ENCODE measurements at regions not wholly inside any gene's neighbourhood (a gene's known extent, or its start where the extent isn't known, plus 50 kb on each side); places are given as distances from the start of the nearest gene placed in this dataset.

- WGBS, 2 donors: 84 to 87% methylated on average over 2 of the region's 2 CpGs
- no peak for DNase-seq (ENCODE audit: low spot score in 2 of 2)
- intact Hi-C loops (cut with DNase I; ENCODE audit: low total_unique reads): no loop called here
These were observed 782.5 kb upstream of the HS6ST1 start for GRCh38 chr2:129101186-129101585.

GRCh38 chr2:129103936-129104878 is 785.5 kb upstream of the HS6ST1 start:
- no peak for TF ChIP-seq CTCF (IDR thresholded peaks at IDR 0.05)
- TF ChIP-seq POLR2A (IDR thresholded peaks at IDR 0.05): no peak
- intact Hi-C loops (cut with DNase I; ENCODE audit: low total_unique reads): no loop called here
- no peak for DNase-seq (ENCODE audit: low spot score in 2 of 2)
- no peak overlapping the region for H3K4me3 ChIP-seq (ENCODE audit: low read depth, poor library complexity, severe bottlenecking)
- WGBS, 2 donors: 80 to 82% methylated on average over 13 of the region's 13 CpGs

More at GRCh38 chr2:129101186-129101585, 782.5 kb upstream of the HS6ST1 start:
- no peak overlapping the region for H3K4me3 ChIP-seq (ENCODE audit: low read depth, poor library complexity, severe bottlenecking)
- TF ChIP-seq POLR2A (IDR thresholded peaks at IDR 0.05) (no peak), CTCF (IDR thresholded peaks at IDR 0.05) (no peak)

GRCh38 chr2:129112181-129112580 is 793.5 kb upstream of the HS6ST1 start:
- WGBS, 2 donors: 81 to 82% methylated on average over 6 of the region's 6 CpGs
- H3K4me3 ChIP-seq (ENCODE audit: low read depth, poor library complexity, severe bottlenecking): no peak overlapping the region
- intact Hi-C loops (cut with DNase I; ENCODE audit: low total_unique reads): no loop called here
- no peak for DNase-seq (ENCODE audit: low spot score in 2 of 2)
- TF ChIP-seq CTCF (IDR thresholded peaks at IDR 0.05): no peak
- TF ChIP-seq POLR2A (IDR thresholded peaks at IDR 0.05): no peak

- intact Hi-C loops (cut with DNase I; ENCODE audit: low total_unique reads): no loop called here
- no peak for DNase-seq (ENCODE audit: low spot score in 2 of 2)
- H3K4me3 ChIP-seq (ENCODE audit: low read depth, poor library complexity, severe bottlenecking): no peak overlapping the region
- WGBS, 2 donors: 86% methylated on average over 6 of the region's 6 CpGs
- no peak for TF ChIP-seq POLR2A (IDR thresholded peaks at IDR 0.05)
- TF ChIP-seq CTCF (IDR thresholded peaks at IDR 0.05): no peak
These were observed 795.1 kb upstream of the HS6ST1 start for GRCh38 chr2:129113776-129114175.

- TF ChIP-seq POLR2A (IDR thresholded peaks at IDR 0.05) (no peak), CTCF (IDR thresholded peaks at IDR 0.05) (no peak)
- intact Hi-C loops (cut with DNase I; ENCODE audit: low total_unique reads): no loop called here
- 46 to 67% methylated on average over 2 of the region's 2 CpGs for WGBS, 2 donors
- no peak for DNase-seq (ENCODE audit: low spot score in 2 of 2)
- no peak overlapping the region for H3K4me3 ChIP-seq (ENCODE audit: low read depth, poor library complexity, severe bottlenecking)
These were observed 798.8 kb upstream of the HS6ST1 start for GRCh38 chr2:129117434-129117833.

Data from lower leg skin (tissue), 4 donors.